Astrocyte of the cerebellum (primary cell): ENCODE measurements at regions not wholly inside any gene's neighbourhood (a gene's known extent, or its start where the extent isn't known, plus 50 kb on each side); places are given as distances from the start of the nearest gene placed in this dataset.

Source experiments
- DNase-seq: peaks from one replicate; pipeline ENCODE4 v3.0.0-alpha.2; 2011; ENCODE audit warnings: low read depth
- H3K4me3 ChIP-seq: 2 replicates; pipeline ENCODE4 v1.5.1; 2011; ENCODE audit warnings: mild to moderate bottlenecking, low read depth, low read length, moderate library complexity
- in situ Hi-C: cut with HindIII; loops from 2 replicates; pipeline ENCODE4 v1.10.0; 2017; ENCODE audit warnings: low sequenced_read_pairs
- TF ChIP-seq, protein P1 (sequence below): IDR thresholded peaks from 2 replicates; pipeline ENCODE4 v1.5.1; 2012; ENCODE audit warnings: low read length, low read depth, moderate library complexity, mild to moderate bottlenecking; ENCODE audit errors: missing control alignments

DNA sequence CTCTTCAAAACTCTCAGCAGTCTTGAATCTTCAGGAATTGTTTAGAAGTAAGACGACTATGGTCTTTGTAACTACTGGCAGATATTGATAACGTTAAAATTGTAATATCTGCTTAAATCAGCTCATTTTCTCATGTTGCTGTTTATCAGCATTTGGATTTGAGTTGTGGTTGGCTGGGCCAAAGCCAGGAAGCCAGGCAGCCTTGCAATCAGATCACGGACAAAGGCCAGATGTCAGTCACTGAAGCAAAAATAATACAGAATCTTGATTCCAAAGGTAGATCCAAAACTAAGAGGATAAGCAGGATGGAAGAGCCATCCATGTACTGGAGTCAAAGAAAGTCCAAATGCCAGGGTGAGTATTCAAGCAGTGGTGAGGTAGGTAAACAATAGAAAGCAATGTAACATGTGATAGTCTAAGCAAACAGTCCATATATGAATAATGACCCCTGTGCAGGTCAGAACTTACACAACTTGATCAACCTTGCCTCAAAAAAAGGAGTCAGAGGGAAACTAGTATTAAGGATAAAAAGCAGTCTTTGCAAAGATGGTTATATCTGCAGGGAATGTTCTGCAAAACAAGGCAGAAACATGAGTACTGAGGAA lies 95.8 kb upstream of the RAP1B start:
- TF ChIP-seq, protein P1, sequence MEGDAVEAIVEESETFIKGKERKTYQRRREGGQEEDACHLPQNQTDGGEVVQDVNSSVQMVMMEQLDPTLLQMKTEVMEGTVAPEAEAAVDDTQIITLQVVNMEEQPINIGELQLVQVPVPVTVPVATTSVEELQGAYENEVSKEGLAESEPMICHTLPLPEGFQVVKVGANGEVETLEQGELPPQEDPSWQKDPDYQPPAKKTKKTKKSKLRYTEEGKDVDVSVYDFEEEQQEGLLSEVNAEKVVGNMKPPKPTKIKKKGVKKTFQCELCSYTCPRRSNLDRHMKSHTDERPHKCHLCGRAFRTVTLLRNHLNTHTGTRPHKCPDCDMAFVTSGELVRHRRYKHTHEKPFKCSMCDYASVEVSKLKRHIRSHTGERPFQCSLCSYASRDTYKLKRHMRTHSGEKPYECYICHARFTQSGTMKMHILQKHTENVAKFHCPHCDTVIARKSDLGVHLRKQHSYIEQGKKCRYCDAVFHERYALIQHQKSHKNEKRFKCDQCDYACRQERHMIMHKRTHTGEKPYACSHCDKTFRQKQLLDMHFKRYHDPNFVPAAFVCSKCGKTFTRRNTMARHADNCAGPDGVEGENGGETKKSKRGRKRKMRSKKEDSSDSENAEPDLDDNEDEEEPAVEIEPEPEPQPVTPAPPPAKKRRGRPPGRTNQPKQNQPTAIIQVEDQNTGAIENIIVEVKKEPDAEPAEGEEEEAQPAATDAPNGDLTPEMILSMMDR: no peak
- H3K4me3 ChIP-seq: no peak overlapping the region
- in situ Hi-C loops: no loop called here
- no peak for DNase-seq

DNA sequence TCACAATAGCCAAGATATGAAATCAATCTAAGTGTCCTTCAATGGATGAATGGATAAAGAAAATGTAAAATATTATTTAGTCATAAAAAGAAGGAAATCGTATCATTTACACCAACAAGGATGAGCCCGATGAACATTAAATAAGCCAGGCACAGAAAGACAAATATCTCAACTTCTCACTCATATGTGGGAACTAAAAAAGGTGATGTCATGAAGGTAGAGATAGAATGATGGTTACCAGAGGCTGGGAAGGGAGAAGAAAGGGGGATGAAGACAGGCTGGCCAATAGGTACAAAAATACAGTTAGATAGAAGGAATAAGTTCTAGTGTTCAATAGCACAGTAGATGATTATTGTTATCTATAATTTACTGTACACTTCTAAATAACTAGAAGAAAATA lies 94.9 kb upstream of the RAP1B start:
- in situ Hi-C loops: no loop called here
- TF ChIP-seq, protein P1: no peak
- DNase-seq: no peak
- no peak overlapping the region for H3K4me3 ChIP-seq

DNA sequence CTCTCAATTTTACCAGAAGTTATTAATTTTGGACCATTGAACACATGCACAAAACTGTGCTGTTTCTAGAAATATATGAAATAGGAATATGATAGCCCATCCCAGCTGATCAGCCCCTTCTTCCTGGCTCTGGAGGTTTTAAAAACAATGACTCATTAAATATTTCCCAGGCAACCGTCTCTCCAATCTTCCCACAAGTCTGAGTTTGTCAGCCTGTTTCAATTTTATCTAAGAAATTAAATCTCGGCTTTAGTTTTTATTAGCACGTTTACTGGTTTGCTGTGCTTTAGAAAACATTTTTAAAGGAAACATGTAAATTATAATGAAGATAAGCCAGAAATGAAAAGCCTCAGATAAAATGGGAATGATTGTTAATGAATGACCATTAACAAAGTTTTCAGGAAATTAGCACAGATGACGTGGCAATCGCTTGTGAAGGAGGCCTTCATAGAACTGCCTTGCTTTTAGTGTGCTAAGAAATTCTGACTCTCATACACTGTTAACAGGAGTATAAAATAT lies 89.3 kb upstream of the RAP1B start:
- in situ Hi-C loops: no loop called here
- H3K4me3 ChIP-seq: no peak overlapping the region
- DNase-seq: peak; percentile 65
- TF ChIP-seq, protein P1: no peak

DNA sequence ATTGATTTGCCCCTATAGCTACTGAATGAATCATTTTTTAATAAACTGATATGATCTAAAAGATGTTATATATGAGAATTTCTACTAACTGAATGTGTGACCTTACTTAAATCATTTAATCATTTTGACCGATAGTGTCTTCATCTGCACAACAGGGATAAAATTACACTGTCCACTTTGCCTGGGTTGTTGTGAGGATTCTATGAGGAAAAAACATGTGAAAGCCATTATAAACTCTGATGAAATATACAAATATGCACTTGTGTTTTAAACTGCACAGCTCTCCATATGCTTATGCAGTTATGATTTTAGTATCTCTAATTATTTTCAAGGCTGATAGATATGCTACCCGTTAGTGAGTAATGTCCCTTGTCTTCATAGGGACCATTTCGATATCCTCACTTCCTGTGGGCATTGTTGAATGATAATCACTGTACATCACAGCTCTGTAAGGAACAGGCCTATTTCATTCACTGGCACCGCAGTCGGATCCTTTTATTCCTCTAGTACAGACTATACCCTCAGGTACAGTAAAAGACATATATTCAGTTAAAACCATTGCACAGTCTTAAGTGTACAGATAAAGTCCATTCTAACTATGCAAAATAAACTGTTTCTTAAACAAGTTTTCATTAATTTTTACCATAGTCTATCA lies 88.7 kb upstream of the RAP1B start:
- in situ Hi-C loops: no loop called here
- TF ChIP-seq, protein P1: no peak
- no peak overlapping the region for H3K4me3 ChIP-seq
- no peak for DNase-seq

DNA sequence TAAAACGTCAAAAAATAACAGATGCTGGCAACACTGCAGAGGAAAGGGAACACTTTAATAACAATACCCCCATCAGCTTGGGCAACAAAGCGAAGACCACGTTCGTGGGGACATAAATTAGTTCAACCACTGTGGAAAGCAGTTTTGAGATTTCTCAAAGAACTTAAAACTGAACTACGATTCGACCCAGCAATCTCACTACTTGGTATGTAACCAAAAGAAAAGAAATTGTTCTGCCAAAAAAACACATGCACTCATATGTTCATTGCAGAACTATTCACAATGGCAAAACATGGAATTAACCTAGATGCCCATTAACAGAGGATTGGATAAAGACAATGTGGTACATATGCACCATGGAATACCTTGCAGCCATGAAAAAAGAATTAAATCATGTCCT lies 81.2 kb upstream of the RAP1B start:
- TF ChIP-seq, protein P1: no peak
- peak; percentile 35 for DNase-seq
- H3K4me3 ChIP-seq: no peak overlapping the region
- in situ Hi-C loops: loop anchor here (5.0 kb wide), 1 partner anchor 92 kb away; no protein-coding TSS in a partner anchor

DNA sequence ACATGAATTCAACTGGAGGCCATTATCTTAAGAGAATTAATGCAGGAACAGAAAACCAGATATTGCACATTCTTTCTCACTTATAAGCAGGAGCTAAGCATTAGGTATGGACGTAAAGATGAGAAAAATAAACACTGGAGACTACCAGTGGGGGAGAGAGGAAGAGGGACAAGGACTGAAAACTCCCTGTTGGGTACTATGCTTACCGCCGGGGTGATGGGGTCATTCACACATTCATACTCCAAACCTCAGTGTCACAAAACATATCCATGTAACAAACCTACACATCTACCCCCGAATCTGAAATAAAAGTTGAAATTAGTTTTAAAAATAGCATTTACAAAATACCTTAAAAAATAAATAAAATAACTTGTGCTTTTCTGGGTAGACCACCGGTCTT lies 80.8 kb upstream of the RAP1B start:
- DNase-seq: no peak
- TF ChIP-seq, protein P1: no peak
- no peak overlapping the region for H3K4me3 ChIP-seq
- in situ Hi-C loops: loop anchor here (5.0 kb wide), 1 partner anchor 93 kb away; no protein-coding TSS in a partner anchor
